OCI-LY3 (cell line): ENCODE measurements at regions not wholly inside any gene's neighbourhood (a gene's known extent, or its start where the extent isn't known, plus 50 kb on each side); places are given as distances from the start of the nearest gene placed in this dataset.

Source experiments
- CTCF ChIP-seq: fragments of 200-600, 300-600 bp; sonication (generic); IDR thresholded peaks from 2 replicates; pipeline ENCODE4 v1.5.1; 2014; ENCODE audit warnings: antibody characterized with exemption, low read length, low read depth
- EZH2phosphoT487 ChIP-seq: fragments of 200-600 bp; shearing (Covaris generic); IDR thresholded peaks from 2 replicates; pipeline ENCODE4 v1.6.1; 2018; ENCODE audit warnings: antibody characterized with exemption, mixed run types, low read depth

- TF ChIP-seq CTCF (no peak), EZH2phosphoT487 (no peak)
Observed at GRCh38 chr4:110917835-110918234, 295.0 kb upstream of the PITX2 start.
